ENCODE measurements at regions not wholly inside any gene's neighbourhood (a gene's known extent, or its start where the extent isn't known, plus 50 kb on each side); places are given as distances from the start of the nearest gene placed in this dataset.

- no peaks in the 10 kb centered on the region for H3K36me3 ChIP-seq (replicated peaks in 1 of 2; ENCODE audit: control insufficient read depth in 1 of 2, insufficient read depth in 2 of 2, low read length in 2 of 2)
- Mint-ChIP-seq H3K9me3 (peaks cover 10 to 32% (median 23%) of the 10 kb centered on the region in 7 donors), H3K4me3 (no peak overlapping the region), H3K4me1 (peaks cover under 1% of the 10 kb centered on the region), H3K27ac (no peak overlapping the region), H3K36me3 (no peaks in the 10 kb centered on the region), H3K27me3 (ENCODE audit: low read depth in 3 of 3) (peaks cover 0 to 5% (median 4%) of the 10 kb centered on the region in 3 donors)
- no peak for TF ChIP-seq CTCF (IDR thresholded peaks at IDR 0.05)
- no peak for DNase-seq
- H3K4me2 ChIP-seq (replicated peaks; ENCODE audit: extremely low read depth, low read length, poor library complexity, severe bottlenecking): no peak overlapping the region
- H3K4me3 ChIP-seq (replicated peaks in 1 of 3; ENCODE audit: low read depth in 2 of 3, low read length in 3 of 3): no peak overlapping the region
- intact Hi-C loops (cut with micrococcal nuclease): no loop called here
- H3K27ac ChIP-seq (ENCODE audit: low read depth in 1 of 2, low read length in 2 of 2): no peak overlapping the region
- no peak overlapping the region for H2AFZ ChIP-seq (ENCODE audit: insufficient read depth, low read depth, low read length, poor library complexity, severe bottlenecking)
- H4K20me1 ChIP-seq (ENCODE audit: insufficient read depth, low read length): no peaks in the 10 kb centered on the region
- H3K9ac ChIP-seq (ENCODE audit: insufficient read depth, low read length, poor library complexity, severe bottlenecking): no peak overlapping the region
- WGBS (ENCODE audit: insufficient coverage): 100% methylated on average over 1 of the region's 4 CpGs
- peaks cover 15 to 16% of the 10 kb centered on the region in 2 donors for H3K9me3 ChIP-seq (replicated peaks in 1 of 2; ENCODE audit: control insufficient read depth in 1 of 2, insufficient read depth in 1 of 2, low read length in 2 of 2)
- no peaks in the 10 kb centered on the region for H3K27me3 ChIP-seq (ENCODE audit: control insufficient read depth in 2 of 2, insufficient read depth in 2 of 2, low read length in 2 of 2)
- H3K79me2 ChIP-seq (ENCODE audit: insufficient read depth, low read length): no peaks in the 10 kb centered on the region
- H3K4me1 ChIP-seq (ENCODE audit: control insufficient read depth in 1 of 2, insufficient read depth in 2 of 2, low read length in 2 of 2): no peaks in the 10 kb centered on the region
These were observed 54.4 kb upstream of the SPRED2 start for GRCh38 chr2:65486802-65487201.

GRCh38 chr2:65486282-65486681 lies 53.9 kb upstream of the SPRED2 start:
- no peak for DNase-seq
- H3K4me1 Mint-ChIP-seq: peaks cover 5% of the 10 kb centered on the region
- Histone ChIP-seq H3K79me2 (ENCODE audit: insufficient read depth, low read length) (no peaks in the 10 kb centered on the region), H3K9me3 (replicated peaks in 1 of 2; ENCODE audit: control insufficient read depth in 1 of 2, insufficient read depth in 1 of 2, low read length in 2 of 2) (peaks cover 15 to 16% of the 10 kb centered on the region in 2 donors), H2AFZ (ENCODE audit: insufficient read depth, low read depth, low read length, poor library complexity, severe bottlenecking) (no peak overlapping the region), H3K36me3 (replicated peaks in 1 of 2; ENCODE audit: control insufficient read depth in 1 of 2, insufficient read depth in 2 of 2, low read length in 2 of 2) (no peaks in the 10 kb centered on the region), H3K4me3 (replicated peaks in 1 of 3; ENCODE audit: low read depth in 2 of 3, low read length in 3 of 3) (no peak overlapping the region), H4K20me1 (ENCODE audit: insufficient read depth, low read length) (no peaks in the 10 kb centered on the region), H3K4me2 (replicated peaks; ENCODE audit: extremely low read depth, low read length, poor library complexity, severe bottlenecking) (no peak overlapping the region), H3K27me3 (ENCODE audit: control insufficient read depth in 2 of 2, insufficient read depth in 2 of 2, low read length in 2 of 2) (no peaks in the 10 kb centered on the region), H3K4me1 (ENCODE audit: control insufficient read depth in 1 of 2, insufficient read depth in 2 of 2, low read length in 2 of 2) (no peaks in the 10 kb centered on the region), H3K27ac (ENCODE audit: low read depth in 1 of 2, low read length in 2 of 2) (no peak overlapping the region), H3K9ac (ENCODE audit: insufficient read depth, low read length, poor library complexity, severe bottlenecking) (no peak overlapping the region)
- no peaks in the 10 kb centered on the region for H3K36me3 Mint-ChIP-seq
- no CpG with 5 or more reads among the region's 2 CpGs for WGBS (ENCODE audit: insufficient coverage)
- peak overlapping the region in 1 of 7 donors; percentile 30 for H3K27ac Mint-ChIP-seq
- intact Hi-C loops (cut with micrococcal nuclease): no loop called here
- no peak for TF ChIP-seq CTCF (IDR thresholded peaks at IDR 0.05)
- no peak overlapping the region for H3K4me3 Mint-ChIP-seq
- H3K27me3 Mint-ChIP-seq (ENCODE audit: low read depth in 3 of 3): peaks cover 0 to 5% (median 4%) of the 10 kb centered on the region in 3 donors
- H3K9me3 Mint-ChIP-seq: peaks cover 10 to 32% (median 23%) of the 10 kb centered on the region in 7 donors

All from CD14-positive monocyte (primary cell).